NCI-H82 treated with DMSO at 0.1 percent for 48 hours (cell line): ENCODE measurements at regions not wholly inside any gene's neighbourhood (a gene's known extent, or its start where the extent isn't known, plus 50 kb on each side); places are given as distances from the start of the nearest gene placed in this dataset.

Experiments used
- DNase-seq: peaks from one replicate; lab custom pipeline; 2025; ENCODE audit not compliant: unreplicated experiment; lab: John Stamatoyannopoulos, UW

DNA sequence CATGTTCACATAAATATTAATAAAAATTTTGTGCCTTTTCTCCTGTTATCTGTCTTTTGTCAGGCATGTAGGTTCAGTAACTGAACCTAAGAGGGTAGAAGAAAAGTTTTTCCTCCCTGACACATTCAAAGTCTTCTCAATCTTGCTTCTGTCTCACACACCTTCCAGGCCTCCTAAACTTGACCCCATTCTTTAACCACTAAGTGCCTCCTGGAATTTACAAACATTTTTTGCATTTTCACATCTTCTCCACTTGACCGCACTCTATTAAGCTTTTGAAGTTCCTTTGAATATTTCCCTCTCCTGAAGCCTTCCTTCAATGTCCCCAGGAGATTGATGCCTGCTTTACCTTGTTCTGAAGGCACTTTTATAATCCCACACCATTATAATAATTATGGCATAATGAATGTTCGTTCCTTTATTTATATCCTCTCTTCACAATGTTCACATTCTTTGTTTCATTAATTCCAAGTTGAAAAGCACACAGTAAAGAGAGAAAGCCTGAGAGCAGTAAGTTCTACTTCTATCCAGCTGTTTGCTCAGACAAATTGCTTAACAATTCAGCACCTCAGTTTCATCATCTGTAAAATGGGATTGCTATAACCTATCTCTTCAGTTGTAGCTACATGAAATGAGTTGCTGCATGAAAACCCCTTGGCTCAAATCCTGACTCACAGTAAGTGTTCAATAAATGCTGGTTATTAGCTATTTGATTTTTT is 184.8 kb upstream of the KLHL29 start:
- no peak for DNase-seq

DNA sequence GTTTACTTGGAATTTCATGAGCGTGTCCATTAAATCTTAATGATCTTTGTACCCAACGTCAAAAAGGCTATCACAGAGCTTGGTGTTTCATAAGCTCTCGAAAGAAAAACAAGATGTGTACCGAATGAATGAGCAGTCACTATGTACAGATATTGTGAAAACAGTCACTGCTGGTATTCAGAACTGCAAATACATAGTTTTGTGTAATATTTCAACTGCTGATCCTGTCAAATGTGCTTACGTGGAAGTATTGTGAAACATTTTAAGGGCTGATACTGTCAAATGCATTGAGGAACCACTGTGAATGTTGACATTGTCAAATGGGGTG is 184.2 kb upstream of the KLHL29 start:
- no peak for DNase-seq

DNA sequence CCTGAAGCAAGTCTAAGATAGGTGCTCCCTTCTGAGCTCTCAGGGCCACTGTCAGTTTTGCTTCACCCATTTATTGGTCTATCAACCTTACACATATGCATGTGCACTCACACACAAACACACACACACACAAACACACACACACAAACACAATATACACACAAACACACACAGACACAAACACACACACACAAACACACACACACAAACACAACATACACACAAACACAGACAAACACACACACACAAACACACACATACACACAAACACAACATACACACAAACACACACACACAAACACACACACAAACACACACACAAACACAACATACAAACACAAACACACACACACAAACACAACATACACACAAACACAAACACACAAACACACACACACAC is 181.6 kb upstream of the KLHL29 start:
- DNase-seq = no peak

DNA sequence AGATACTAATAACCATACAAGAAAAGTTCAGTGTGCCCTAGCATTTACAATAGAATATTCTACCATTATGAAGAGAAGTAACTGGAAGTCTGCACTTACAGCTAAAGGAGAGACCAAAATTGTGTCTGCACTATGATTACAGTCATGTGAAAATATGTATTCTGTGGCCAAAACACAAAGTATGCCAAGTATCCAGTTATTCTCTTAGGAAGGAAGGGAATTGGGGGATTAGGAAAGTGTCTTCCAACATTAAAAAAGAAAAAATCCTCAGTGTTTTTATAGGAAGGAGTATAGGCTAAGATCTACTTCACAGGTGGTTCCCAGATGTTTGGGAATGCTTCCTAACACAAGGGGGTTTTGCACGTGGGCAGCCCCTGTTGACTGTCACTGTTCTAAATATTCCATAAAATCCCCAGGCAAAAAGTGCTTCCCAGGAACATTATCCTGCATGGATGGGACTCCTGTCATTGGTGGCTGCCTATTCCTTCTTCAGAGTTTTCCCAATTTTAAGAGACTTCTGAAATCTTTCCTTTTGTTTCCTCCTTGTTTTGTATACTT is 180.2 kb upstream of the KLHL29 start:
- no peak for DNase-seq

DNA sequence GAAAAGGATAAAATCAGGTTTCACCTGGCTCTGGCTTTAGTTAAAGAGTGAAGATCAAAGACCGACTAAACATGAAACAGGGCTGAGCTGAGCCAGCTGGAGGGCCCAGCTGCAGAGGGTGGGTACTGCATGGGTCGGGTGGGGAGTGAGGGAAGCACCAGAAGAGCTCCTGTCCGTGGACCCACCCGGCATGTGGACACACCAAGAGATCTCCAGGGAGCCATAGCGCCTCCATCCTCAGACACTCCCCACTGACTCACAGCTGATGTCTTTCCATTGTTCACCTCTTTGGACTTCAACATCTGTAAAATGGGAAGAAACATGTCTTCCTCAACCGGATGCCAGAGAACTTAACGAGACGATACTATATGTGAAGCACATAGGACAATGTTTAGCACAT is 178.3 kb upstream of the KLHL29 start:
- DNase-seq = no peak

DNA sequence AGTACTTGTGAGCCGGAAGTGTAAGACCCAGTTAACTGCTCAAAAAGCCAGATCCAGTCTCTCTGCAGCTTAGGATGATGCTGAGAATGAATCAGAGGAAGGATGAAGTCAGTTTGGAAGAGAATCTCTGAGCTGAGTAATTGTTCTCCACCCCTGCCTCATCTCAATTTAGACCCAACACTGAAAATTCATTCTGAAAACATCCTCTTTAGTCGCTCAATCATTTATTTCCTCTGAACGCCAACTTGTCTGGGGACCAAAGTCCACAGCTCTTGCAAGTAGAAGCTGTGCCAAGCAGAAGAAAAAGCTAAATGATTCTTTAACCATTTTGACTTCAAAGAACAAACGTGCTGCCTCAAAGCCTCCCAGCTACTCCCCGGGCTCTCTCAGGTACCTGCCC is 177.1 kb upstream of the KLHL29 start:
- no peak for DNase-seq

DNA sequence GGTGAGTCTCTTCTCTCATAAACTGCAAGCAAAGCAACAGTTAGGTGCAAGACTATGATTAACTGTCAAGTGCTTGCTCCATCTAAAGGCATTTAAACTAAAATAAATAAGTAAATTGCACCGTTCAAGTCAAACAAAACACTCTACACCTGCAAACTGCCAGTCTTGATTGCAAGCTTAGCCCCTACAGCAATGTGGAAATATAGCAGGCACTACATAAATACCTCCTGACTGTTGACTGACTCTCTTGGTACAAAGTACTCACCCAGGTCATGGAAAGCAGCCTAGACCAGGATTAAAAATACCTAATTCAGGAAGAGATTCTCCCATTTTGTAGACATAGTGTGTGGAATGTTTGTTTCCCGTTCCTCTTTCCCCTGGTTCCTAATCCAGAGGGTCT is 176.6 kb upstream of the KLHL29 start:
- DNase-seq = no peak

DNA sequence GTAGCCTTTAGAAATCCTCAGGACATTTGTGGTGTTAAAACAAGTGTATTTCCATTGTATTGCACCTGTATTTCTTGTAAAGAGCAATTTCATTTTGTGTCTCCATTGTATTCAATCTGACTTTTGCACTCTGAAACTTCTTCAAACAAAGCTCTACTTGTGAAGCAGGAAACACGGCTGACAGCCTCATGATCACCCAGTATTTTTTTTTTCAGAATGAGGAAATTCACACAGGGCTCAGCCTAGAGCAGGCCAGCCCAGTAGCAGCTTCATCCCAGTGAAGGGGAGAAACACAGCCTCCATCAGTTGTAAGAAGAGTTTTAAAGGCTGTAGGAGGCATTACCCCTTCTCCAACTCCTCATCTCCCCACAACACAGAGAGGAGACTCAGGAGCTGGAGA is 175.9 kb upstream of the KLHL29 start:
- no peak for DNase-seq

DNA sequence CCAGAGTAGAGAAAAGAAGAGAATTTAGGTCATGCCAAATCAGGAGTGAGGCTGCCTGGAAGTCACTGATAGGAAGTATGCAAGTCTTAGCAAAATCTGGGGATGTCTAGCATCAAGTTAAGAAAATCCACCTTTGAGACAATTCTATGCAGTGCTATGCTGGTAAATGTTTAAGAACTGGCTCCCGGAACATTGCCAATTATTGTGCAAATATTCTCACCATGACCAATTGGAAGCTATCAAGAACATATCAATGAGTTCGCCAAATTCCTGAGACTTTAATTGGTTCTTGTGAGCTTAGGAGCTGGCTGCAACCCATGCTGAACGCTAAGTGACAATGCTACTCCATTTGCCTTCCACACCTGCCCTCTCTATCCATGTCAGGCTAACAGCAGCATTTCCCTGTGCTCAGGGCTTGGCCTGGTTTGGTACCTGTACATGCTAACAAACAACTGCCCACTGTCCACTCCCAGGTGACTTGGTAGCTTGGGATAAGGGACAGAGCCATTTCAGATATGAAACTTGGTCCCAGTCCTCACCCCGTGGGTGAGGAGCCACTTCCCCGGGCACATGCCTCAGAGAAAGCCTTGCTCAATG is 172.9 kb upstream of the KLHL29 start:
- DNase-seq = no peak

DNA sequence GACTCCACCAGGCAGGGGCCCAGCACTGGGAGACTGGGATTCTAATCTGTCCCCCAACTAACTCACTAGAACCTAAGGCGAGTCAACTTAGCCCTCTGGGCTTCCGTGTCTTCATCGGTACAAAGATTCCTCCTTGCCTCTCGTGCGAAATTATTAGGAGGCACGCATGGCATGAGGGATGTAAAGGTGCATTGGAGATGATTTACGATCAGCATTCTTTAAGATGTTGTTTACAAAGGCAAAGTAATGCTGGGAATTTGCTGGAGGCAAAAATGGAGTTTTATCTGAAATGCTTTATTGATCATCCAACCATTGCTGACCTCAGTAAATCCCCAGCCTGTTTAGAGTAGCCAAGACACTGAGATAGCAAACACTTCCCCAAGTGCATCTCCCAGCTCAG is 171.8 kb upstream of the KLHL29 start:
- DNase-seq = no peak

DNA sequence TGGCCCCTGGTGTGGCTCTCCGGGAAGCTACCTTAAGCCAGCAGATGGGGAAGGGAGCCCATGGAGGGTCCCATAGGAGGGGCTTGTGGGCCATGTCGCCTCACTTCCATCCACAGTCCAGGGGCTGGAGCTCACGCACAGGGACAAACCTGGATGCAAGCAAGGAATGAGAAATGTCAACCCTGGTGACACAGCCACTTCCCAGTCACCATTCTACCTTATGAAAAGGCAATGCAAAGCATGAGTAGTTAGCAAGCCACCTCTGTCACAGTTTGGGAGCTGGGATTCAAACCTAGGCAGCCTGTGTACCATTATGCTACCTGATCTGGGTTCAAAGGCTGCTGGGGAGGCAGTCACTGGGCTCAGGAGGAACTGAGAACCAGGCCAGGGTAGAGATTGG is 170.0 kb upstream of the KLHL29 start:
- DNase-seq = no peak

DNA sequence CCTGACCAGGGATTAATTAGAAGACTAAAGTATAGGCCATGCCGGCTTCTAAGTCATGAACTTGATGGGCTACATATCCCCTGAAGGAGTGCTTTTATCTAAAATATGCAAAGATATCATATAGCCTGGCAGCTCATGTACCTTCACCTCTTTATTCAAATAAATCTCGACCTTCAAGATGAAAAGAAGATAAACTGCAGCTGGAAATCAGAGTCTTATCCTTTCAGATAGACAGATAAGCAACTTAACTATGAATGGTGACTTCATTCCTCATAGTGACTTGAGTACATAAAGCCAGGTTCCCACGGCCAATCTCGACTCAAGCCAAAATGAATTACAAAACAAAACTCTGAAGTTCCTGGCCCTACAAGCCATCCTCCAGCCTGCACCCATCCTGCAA is 165.3 kb upstream of the KLHL29 start:
- no peak for DNase-seq

DNA sequence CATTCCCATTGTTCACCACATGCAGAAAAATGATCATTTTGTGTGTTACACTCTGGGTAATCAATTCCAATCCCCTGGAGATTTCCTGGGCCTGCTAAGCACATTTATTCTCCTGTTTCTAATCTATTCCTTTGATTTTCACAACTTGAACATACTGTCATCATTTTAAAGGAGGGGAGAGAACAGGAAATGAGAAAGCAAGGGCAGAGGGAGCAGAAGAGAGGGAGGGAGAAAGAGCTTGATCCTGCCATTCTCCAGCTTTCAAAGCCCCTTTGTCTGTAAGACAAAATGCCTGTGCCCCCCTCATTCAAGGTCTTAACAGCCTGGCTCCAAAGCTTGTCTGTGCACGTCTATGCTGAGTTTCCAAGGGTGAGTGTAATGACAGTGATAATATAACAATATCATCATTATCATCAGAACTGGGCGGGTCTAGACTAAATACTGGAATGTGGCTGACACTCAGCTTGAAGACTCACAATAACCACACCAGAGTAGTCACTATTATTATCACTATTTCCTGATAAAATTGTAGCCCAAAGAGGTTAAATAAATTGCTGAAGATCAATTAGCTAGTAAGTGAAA is 164.4 kb upstream of the KLHL29 start:
- no peak for DNase-seq

DNA sequence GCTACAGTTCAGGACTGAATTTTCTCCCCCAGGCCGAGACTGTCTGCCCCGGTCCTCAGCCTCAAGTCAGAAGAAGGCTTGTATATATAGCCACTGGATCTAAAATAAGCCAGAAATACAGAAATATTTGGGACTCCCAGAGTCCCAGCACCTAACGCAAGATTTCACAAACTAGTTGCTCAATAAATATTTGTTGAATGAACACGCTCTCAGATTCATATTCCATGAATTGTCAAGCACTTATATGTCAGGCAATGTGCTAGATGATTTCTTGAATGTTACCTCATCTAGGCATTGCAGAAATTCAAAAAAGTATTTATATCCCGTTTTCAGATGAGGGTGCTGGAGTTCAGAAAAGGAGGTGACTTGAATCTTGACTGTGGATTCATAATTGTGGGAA is 163.7 kb upstream of the KLHL29 start:
- DNase-seq = no peak

DNA sequence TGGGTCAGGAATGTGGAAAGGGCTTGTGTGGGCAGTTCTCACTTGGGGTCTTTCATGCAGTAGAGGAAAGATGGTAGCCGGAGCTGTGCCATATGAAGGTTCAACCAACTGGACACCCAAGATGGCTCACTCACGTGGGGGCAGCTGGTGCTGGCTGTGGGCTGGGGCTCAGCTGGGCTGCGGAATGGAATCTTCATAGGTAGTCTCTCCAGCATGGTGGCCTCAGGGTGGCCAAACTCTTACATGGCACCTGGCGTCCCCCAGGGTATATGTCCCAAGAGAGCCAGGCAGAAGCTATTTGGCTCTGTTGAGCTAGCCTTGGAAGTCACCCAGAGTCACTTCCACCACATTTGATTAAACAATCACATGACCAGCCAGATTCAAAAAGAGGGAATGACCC is 163.1 kb upstream of the KLHL29 start:
- no peak for DNase-seq

DNA sequence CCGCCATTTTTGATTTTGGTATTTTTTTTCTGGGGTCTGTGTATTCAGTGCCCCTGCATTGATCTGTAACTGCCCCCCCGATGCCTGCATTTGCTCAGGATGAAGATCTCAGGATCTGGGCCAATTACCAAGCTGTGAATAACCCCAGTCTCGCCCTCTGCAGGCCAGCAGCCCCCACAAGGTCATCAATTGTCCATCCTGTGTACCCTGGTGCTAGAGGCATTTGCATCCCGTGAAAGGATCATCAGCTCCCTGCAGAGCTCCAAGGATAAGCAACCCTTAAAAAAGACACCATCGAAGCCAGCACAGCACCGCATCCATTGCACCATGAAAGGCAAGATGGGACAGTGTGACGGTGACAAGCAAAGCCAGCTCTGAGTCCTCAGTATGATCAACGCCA is 154.1 kb upstream of the KLHL29 start:
- no peak for DNase-seq

DNA sequence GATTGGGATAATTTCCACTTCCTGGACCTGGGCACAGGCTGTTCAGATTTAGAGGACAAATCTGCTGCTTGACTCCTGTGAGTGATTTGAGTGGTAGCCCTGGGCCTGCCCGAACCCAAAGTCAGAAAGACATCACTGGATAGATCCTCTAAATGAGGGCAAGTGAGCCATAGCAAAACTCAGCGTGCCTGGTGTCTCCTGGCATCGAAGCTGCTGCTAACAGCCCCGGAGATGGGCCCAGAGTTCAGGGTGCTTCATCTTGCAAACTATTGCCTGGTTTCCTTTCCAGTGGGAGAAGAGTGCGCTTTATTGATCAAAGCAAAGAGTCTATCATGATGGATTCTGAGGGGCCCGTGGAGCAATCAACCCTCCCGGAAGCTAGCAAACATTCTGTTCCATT is 153.1 kb upstream of the KLHL29 start:
- no peak for DNase-seq

DNA sequence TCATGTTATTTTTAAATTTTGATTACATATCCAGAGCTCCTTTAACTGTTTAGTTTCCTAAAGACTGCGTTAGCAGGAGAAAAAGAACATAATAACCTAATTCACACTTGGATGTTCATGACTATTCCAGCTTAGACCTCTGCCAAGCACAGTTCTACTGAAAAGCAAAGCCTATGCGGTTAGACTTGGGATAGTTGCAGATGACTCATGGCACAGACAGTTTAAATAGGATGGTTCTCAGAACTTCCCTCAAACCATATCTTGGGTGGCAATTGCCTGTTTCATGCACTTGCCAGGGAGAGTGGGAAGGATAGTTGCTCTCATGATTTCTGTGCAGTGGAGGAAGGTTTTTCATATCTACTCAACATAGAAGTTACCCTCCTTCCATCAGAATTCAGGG is 149.7 kb upstream of the KLHL29 start:
- DNase-seq = no peak

DNA sequence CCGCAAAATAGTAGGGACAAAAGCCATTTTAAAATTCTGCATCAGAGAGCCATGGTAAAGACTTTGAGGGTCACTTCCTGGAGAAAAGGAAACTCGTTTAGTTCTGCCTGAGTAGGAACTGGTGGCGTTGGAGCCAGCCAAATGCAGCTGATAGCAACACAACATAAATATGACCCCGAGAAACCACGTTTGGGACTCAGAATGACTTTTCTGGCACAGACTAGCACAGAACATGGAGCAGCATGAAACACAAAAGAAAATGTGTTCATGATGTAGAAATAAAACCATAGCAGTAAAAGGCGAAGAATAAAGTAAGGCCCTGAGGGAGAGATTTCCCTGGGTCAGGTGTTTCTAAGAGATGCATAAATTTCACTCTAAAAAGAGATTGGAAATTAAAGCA is 149.2 kb upstream of the KLHL29 start:
- no peak for DNase-seq

DNA sequence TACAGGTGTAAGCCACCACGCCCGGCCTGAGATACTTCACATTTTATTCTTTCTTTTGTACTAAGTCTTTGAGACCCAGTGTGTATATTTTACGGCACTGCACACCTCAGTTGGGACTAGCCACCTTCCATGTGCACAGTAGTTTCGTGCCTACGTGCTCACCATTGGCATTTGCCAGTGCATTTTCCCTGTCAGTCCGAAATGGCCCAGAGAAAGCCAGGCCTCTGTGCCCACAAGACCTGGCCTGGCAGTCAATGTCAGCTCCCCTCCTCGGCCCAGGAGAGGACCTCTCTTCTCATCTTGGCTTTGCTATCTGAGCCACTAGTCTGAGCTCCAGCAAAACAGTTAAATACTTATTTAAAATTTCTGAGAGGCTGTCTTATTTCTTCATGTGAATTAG is 147.8 kb upstream of the KLHL29 start:
- DNase-seq = no peak

DNA sequence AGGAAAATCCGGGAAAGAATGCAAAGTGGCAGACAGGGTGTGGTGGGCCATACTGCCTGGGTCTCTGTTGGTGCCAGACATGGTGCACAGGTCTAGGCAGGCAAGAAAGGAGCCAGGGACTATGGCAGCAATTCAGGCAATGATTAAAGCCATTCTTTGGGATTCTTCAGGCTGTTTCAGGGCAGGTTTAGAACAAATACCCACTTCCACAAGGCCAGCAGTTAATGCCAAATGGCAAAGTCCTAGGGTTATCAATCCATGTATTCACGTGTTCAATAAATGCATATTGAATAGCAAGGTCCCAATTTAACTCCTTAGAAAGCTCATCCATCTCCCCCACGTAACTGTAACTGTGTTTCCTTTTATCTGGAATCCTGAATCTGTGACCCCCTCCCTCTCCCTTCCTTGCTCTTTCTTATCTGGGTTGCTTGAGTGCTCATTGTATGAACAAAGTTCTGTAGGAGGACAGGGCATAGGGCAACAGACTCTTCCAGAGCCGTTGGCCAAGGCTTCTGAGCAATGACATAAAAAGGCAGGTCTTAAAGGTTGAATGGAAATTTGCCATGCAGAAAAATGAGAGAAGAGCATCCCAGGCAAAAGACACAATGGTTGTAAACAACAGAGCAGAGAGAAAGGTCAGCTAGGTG is 146.8 kb upstream of the KLHL29 start:
- no peak for DNase-seq

DNA sequence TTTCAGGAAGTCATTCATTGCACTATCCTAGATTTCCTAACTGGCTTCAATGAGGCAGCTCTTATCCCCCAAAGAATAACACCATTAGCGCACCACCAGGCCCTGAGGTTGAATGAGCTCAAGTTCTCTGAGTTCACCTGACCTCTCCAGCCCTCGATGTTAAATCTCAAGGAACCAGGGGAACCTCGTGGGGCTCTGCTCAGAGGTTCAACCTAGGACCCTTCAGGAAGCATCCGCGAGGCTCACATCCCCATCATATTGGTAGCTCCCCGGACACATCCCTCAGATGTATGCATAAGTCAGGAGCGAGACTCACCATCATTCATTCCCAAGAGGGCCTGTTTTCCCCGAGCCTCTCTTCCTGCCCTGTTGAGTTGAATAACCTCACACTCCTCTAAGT is 145.6 kb upstream of the KLHL29 start:
- no peak for DNase-seq
